HG03097 (cell line): ENCODE measurements at regions not wholly inside any gene's neighbourhood (a gene's known extent, or its start where the extent isn't known, plus 50 kb on each side); places are given as distances from the start of the nearest gene placed in this dataset.

Source experiments
- ATAC-seq: cut with Tn5 transposase; IDR thresholded peaks from one replicate; pipeline ENCODE4 v1.9.1; 2021; ENCODE audit not compliant: unreplicated experiment, low FRiP score

- ATAC-seq: no peak
Measured at GRCh38 chr5:2307631-2308030, 424.9 kb upstream of the IRX4 start.

GRCh38 chr5:2306711-2307110 is 424.0 kb upstream of the IRX4 start:
- no peak for ATAC-seq

- no peak for ATAC-seq
Measured at GRCh38 chr5:2303431-2304100, 420.8 kb upstream of the IRX4 start.

- ATAC-seq: no peak
Measured at GRCh38 chr5:2302169-2302568, 419.4 kb upstream of the IRX4 start.

- no peak for ATAC-seq
Measured at GRCh38 chr5:2300861-2301574, 418.3 kb upstream of the IRX4 start.

GRCh38 chr5:2300421-2300820 is 417.7 kb upstream of the IRX4 start:
- no peak for ATAC-seq

GRCh38 chr5:2299388-2300220 is 416.9 kb upstream of the IRX4 start:
- no peak for ATAC-seq

GRCh38 chr5:2298781-2299180 is 416.1 kb upstream of the IRX4 start:
- ATAC-seq: no peak

GRCh38 chr5:2297991-2298390 is 415.3 kb upstream of the IRX4 start:
- no peak for ATAC-seq

GRCh38 chr5:2295476-2295875 is 412.8 kb upstream of the IRX4 start:
- no peak for ATAC-seq

GRCh38 chr5:2293906-2294305 is 411.2 kb upstream of the IRX4 start:
- no peak for ATAC-seq

GRCh38 chr5:2291146-2291840 is 408.6 kb upstream of the IRX4 start:
- ATAC-seq: no peak

GRCh38 chr5:2289380-2289779 is 406.7 kb upstream of the IRX4 start:
- no peak for ATAC-seq

GRCh38 chr5:2288968-2289367 is 406.2 kb upstream of the IRX4 start:
- no peak for ATAC-seq

- no peak for ATAC-seq
Measured at GRCh38 chr5:2288466-2288865, 405.7 kb upstream of the IRX4 start.

GRCh38 chr5:2286250-2286649 is 403.5 kb upstream of the IRX4 start:
- ATAC-seq: no peak

GRCh38 chr5:2284678-2285077 is 402.0 kb upstream of the IRX4 start:
- ATAC-seq: no peak

GRCh38 chr5:2283481-2284045 is 400.8 kb upstream of the IRX4 start:
- ATAC-seq: no peak

GRCh38 chr5:2282893-2283292 is 400.2 kb upstream of the IRX4 start:
- no peak for ATAC-seq

- ATAC-seq: no peak
Measured at GRCh38 chr5:2282034-2282690, 399.4 kb upstream of the IRX4 start.
